Activated naive CD8-positive, alpha-beta T cell (primary cell): ENCODE measurements at regions not wholly inside any gene's neighbourhood (a gene's known extent, or its start where the extent isn't known, plus 50 kb on each side); places are given as distances from the start of the nearest gene placed in this dataset.
"Not testable (repeated sequence)": the region's sequence is repeated elsewhere in the genome, so short reads cannot be mapped to it uniquely, and the experiment has no call there.

Experiments used
- H3K27ac Mint-ChIP-seq: one replicate; pipeline ENCODE4 v1.8.0; 2021; ENCODE audit warnings: mixed read lengths
- H3K27me3 Mint-ChIP-seq: one replicate; pipeline ENCODE4 v1.8.0; 2021; ENCODE audit warnings: mixed read lengths
- H3K36me3 Mint-ChIP-seq: one replicate; pipeline ENCODE4 v1.8.0; 2021; ENCODE audit warnings: mixed read lengths
- H3K4me1 Mint-ChIP-seq: one replicate; pipeline ENCODE4 v1.8.0; 2021; ENCODE audit warnings: low read depth, mixed read lengths
- H3K4me3 Mint-ChIP-seq: one replicate; pipeline ENCODE4 v1.8.0; 2021; ENCODE audit warnings: mild to moderate bottlenecking, mixed read lengths
- H3K9me3 Mint-ChIP-seq: one replicate; pipeline ENCODE4 v1.8.0; 2021; ENCODE audit warnings: low read depth, mixed read lengths

- Mint-ChIP-seq H3K27me3 (no peaks in the 10 kb centered on the region), H3K27ac (no peak overlapping the region), H3K4me3 (no peak overlapping the region), H3K4me1 (no peaks in the 10 kb centered on the region), H3K9me3 (no peaks in the 10 kb centered on the region), H3K36me3 (no peaks in the 10 kb centered on the region)
These were observed 721.1 kb downstream of the TENT5A start for GRCh38 chr6:81031416-81031815.

- no peaks in the 10 kb centered on the region for H3K27me3 Mint-ChIP-seq
- H3K4me1 Mint-ChIP-seq: no peaks in the 10 kb centered on the region
- H3K27ac Mint-ChIP-seq: no peak overlapping the region
- H3K4me3 Mint-ChIP-seq: no peak overlapping the region
- peaks cover 8% of the 10 kb centered on the region for H3K9me3 Mint-ChIP-seq
- no peaks in the 10 kb centered on the region for H3K36me3 Mint-ChIP-seq
These were observed 726.4 kb downstream of the TENT5A start for GRCh38 chr6:81026041-81026553.

GRCh38 chr6:81023709-81024108, 728.8 kb downstream of the TENT5A start:
- Mint-ChIP-seq H3K4me3 (no peak overlapping the region), H3K9me3 (peaks cover 8% of the 10 kb centered on the region), H3K4me1 (no peaks in the 10 kb centered on the region), H3K27me3 (no peaks in the 10 kb centered on the region), H3K27ac (no peak overlapping the region), H3K36me3 (no peaks in the 10 kb centered on the region)

GRCh38 chr6:81023007-81023582, 729.4 kb downstream of the TENT5A start:
- peaks cover 8% of the 10 kb centered on the region for H3K9me3 Mint-ChIP-seq
- no peaks in the 10 kb centered on the region for H3K4me1 Mint-ChIP-seq
- no peak overlapping the region for H3K27ac Mint-ChIP-seq
- no peak overlapping the region for H3K4me3 Mint-ChIP-seq
- no peaks in the 10 kb centered on the region for H3K36me3 Mint-ChIP-seq
- H3K27me3 Mint-ChIP-seq: no peaks in the 10 kb centered on the region

- not testable (repeated sequence) for H3K4me1 Mint-ChIP-seq, H3K4me3 Mint-ChIP-seq, H3K9me3 Mint-ChIP-seq, H3K27ac Mint-ChIP-seq, H3K36me3 Mint-ChIP-seq, H3K27me3 Mint-ChIP-seq
These were observed 734.9 kb downstream of the TENT5A start for GRCh38 chr6:81017586-81017985.

- Mint-ChIP-seq H3K4me1 (no peaks in the 10 kb centered on the region), H3K4me3 (no peak overlapping the region), H3K36me3 (no peaks in the 10 kb centered on the region), H3K27ac (no peak overlapping the region), H3K9me3 (peaks cover 6% of the 10 kb centered on the region), H3K27me3 (no peaks in the 10 kb centered on the region)
These were observed 748.6 kb downstream of the TENT5A start for GRCh38 chr6:81003894-81004293.

- no peaks in the 10 kb centered on the region for H3K36me3 Mint-ChIP-seq
- H3K27me3 Mint-ChIP-seq: no peaks in the 10 kb centered on the region
- H3K27ac Mint-ChIP-seq: no peak overlapping the region
- H3K4me3 Mint-ChIP-seq: no peak overlapping the region
- peaks cover 4% of the 10 kb centered on the region for H3K9me3 Mint-ChIP-seq
- no peaks in the 10 kb centered on the region for H3K4me1 Mint-ChIP-seq
These were observed 749.3 kb downstream of the TENT5A start for GRCh38 chr6:81003156-81003555.

GRCh38 chr6:81002126-81002525, 750.4 kb downstream of the TENT5A start:
- H3K9me3 Mint-ChIP-seq: peaks cover 4% of the 10 kb centered on the region
- no peaks in the 10 kb centered on the region for H3K36me3 Mint-ChIP-seq
- H3K27me3 Mint-ChIP-seq: no peaks in the 10 kb centered on the region
- no peaks in the 10 kb centered on the region for H3K4me1 Mint-ChIP-seq
- no peak overlapping the region for H3K4me3 Mint-ChIP-seq
- no peak overlapping the region for H3K27ac Mint-ChIP-seq

- no peaks in the 10 kb centered on the region for H3K27me3 Mint-ChIP-seq
- H3K27ac Mint-ChIP-seq: no peak overlapping the region
- no peak overlapping the region for H3K4me3 Mint-ChIP-seq
- H3K4me1 Mint-ChIP-seq: no peaks in the 10 kb centered on the region
- no peaks in the 10 kb centered on the region for H3K36me3 Mint-ChIP-seq
- peaks cover 17% of the 10 kb centered on the region for H3K9me3 Mint-ChIP-seq
These were observed 761.2 kb downstream of the TENT5A start for GRCh38 chr6:80991316-80991715.

GRCh38 chr6:80988892-80989291, 763.6 kb downstream of the TENT5A start:
- no peak overlapping the region for H3K4me3 Mint-ChIP-seq
- H3K27ac Mint-ChIP-seq: no peak overlapping the region
- H3K4me1 Mint-ChIP-seq: no peaks in the 10 kb centered on the region
- H3K9me3 Mint-ChIP-seq: peaks cover 3% of the 10 kb centered on the region
- H3K27me3 Mint-ChIP-seq: no peaks in the 10 kb centered on the region
- no peaks in the 10 kb centered on the region for H3K36me3 Mint-ChIP-seq

- no peaks in the 10 kb centered on the region for H3K27me3 Mint-ChIP-seq
- no peak overlapping the region for H3K27ac Mint-ChIP-seq
- peaks cover 3% of the 10 kb centered on the region for H3K9me3 Mint-ChIP-seq
- no peaks in the 10 kb centered on the region for H3K36me3 Mint-ChIP-seq
- H3K4me1 Mint-ChIP-seq: no peaks in the 10 kb centered on the region
- no peak overlapping the region for H3K4me3 Mint-ChIP-seq
These were observed 764.2 kb downstream of the TENT5A start for GRCh38 chr6:80988286-80988685.

- not testable (repeated sequence) for H3K27me3 Mint-ChIP-seq, H3K27ac Mint-ChIP-seq, H3K9me3 Mint-ChIP-seq, H3K36me3 Mint-ChIP-seq, H3K4me1 Mint-ChIP-seq, H3K4me3 Mint-ChIP-seq
These were observed 771.3 kb downstream of the TENT5A start for GRCh38 chr6:80981226-80981625.

GRCh38 chr6:80976336-80976735, 776.1 kb downstream of the TENT5A start:
- Mint-ChIP-seq H3K27ac (no peak overlapping the region), H3K4me1 (no peaks in the 10 kb centered on the region), H3K27me3 (no peaks in the 10 kb centered on the region), H3K36me3 (no peaks in the 10 kb centered on the region), H3K9me3 (no peaks in the 10 kb centered on the region), H3K4me3 (no peak overlapping the region)

GRCh38 chr6:80974579-80974978, 777.9 kb downstream of the TENT5A start:
- Mint-ChIP-seq H3K27me3 (no peaks in the 10 kb centered on the region), H3K9me3 (no peaks in the 10 kb centered on the region), H3K27ac (no peak overlapping the region), H3K4me3 (no peak overlapping the region), H3K4me1 (no peaks in the 10 kb centered on the region), H3K36me3 (no peaks in the 10 kb centered on the region)

- Mint-ChIP-seq H3K27ac (no peak overlapping the region), H3K4me1 (no peaks in the 10 kb centered on the region), H3K36me3 (no peaks in the 10 kb centered on the region), H3K9me3 (no peaks in the 10 kb centered on the region), H3K27me3 (no peaks in the 10 kb centered on the region), H3K4me3 (no peak overlapping the region)
These were observed 783.0 kb downstream of the TENT5A start for GRCh38 chr6:80969439-80969838.

GRCh38 chr6:80967609-80968008, 784.9 kb downstream of the TENT5A start:
- Mint-ChIP-seq H3K27me3 (no peaks in the 10 kb centered on the region), H3K9me3 (no peaks in the 10 kb centered on the region), H3K27ac (no peak overlapping the region), H3K4me3 (no peak overlapping the region), H3K36me3 (no peaks in the 10 kb centered on the region), H3K4me1 (no peaks in the 10 kb centered on the region)
